IMR-90 (cell line): ENCODE measurements at regions not wholly inside any gene's neighbourhood (a gene's known extent, or its start where the extent isn't known, plus 50 kb on each side); places are given as distances from the start of the nearest gene placed in this dataset.

Experiments used
- BHLHE40 ChIP-seq: fragments of 150-350 bp; IDR thresholded peaks from 2 replicates; pipeline ENCODE4 v1.6.1; 2016; ENCODE audit warnings: mild to moderate bottlenecking, low read depth, low read length
- USF2 ChIP-seq: fragments of 150-350 bp; IDR thresholded peaks from 2 replicates; pipeline ENCODE4 v1.6.1; 2017; ENCODE audit warnings: mild to moderate bottlenecking, antibody characterized with exemption, low read length, low read depth

GRCh38 chr14:63795532-63795931 lies 57.3 kb upstream of the SYNE2 start:
- TF ChIP-seq USF2: no peak
- no peak for TF ChIP-seq BHLHE40
